NAMALWA (cell line): ENCODE measurements at regions not wholly inside any gene's neighbourhood (a gene's known extent, or its start where the extent isn't known, plus 50 kb on each side); places are given as distances from the start of the nearest gene placed in this dataset.

Experiments
- DNase-seq: peaks from one replicate; pipeline ENCODE4 v3.0.0-alpha.2; 2015; ENCODE audit warnings: low spot score

DNA sequence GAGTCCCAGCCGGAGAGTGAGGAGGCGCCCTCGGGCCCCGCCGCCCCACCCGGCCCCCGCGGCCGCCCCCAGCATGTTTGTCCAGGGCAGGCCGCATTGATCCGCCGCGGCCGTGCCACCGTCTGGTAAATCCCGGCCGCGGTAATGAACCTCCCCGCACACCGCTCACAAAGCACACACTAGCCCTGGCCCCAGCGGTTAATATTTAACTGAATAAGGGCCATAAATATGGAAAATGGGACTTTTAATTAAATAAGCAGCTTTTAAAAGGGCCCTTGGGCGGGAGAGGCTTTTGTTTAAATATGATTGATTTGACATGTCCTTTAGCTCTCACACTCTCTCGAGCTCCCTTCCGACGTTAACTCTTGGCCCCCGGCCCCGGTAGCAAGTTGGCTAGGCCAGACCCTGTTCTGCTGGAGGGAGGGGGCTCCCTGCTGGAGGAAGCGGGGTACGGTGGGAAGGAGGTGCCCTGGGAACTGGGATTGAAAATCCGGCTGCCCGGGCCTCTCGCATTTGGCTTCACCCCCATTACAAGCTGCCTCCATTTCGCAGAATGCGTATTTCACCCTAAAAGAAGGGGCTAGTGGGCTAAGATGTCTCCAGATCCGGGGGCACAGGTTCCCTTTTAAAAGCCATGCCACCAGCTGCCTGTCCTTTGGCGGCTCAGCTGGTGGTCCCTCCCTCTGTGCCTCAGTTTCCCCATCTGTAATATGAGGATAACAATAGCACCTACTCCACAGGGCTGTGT, 199.8 kb downstream of the RBM19 start:
- DNase-seq: no peak

DNA sequence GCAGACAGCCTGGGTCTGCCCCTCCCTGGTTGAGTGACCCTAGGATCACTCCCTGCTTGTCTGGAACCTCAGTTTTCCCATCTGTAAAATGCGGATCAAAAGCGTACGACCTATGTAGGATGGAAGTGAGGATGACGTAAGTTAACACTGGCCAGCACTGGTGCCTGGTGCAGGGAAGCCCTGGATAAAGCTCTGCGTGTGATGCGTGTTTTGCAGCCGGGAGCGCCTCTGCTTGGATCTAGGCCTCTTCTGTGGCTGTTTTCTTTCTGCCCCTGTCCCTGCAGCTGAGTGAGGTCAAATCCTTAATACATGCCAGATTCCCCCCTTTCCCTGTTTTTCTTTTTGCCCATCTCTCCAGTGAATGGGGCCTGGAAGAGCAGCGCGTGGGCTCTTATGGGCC, 201.5 kb downstream of the RBM19 start:
- DNase-seq: no peak

GRCh38 chr12:113762882-113763816, 203.0 kb downstream of the RBM19 start:
- no peak for DNase-seq

DNA sequence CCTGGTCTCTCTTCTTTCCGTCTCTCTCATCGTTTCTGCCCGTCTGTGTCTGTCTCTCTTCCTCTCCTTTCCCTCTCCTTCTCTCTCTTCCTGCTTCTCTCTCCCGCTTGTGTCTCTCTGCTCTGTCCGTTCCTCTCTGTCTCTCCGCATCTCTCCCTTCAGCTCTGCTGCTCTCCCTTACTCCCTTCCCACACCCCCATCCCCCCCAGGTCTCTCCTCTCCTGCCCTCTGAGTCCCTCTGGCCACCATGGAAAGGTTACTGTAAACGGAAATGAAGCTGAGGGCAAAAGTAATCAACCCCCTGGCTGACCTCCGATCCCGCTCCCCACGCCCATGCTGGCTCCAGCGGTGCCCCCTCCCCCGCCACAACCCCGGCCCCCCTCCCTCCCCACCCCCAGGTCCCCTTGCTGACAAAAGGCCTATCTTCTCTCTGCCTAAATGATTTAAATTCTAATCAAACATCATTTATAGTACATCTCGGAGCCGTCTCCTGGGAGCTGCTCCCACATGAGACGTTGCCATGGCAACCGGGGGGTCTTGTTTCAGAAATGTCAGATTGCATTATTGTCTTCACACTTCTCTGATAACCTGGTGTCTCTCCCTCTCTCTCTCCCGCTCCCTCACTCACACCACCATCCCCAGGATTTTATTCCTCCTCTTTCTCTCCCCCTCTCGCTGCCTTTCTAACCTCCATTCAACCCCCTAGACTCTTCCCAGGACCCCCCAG, 203.8 kb downstream of the RBM19 start:
- no peak for DNase-seq

GRCh38 chr12:113759135-113759534, 207.0 kb downstream of the RBM19 start:
- DNase-seq: no peak

GRCh38 chr12:113758165-113758924, 207.8 kb downstream of the RBM19 start:
- no peak for DNase-seq

- no peak for DNase-seq
These were observed 208.7 kb downstream of the RBM19 start for GRCh38 chr12:113757221-113758002.

DNA sequence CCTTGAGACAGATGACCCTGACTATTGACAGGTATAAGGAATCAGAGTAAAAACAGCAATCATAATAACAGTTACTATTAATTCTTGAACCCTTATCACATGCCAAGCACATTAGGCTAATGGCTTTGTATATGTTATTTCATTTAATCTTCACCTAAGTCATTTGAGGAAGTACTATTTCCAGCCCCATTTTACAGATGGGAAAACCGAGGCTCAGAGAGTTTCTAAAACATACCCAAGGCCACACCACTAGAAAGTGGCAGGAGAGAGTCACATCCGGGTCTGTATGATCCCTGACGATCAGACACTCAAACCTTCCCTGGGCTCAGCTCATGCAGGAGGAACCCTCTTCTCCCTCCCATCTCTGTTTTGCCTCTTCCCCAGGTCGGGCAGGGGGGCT, 209.5 kb downstream of the RBM19 start:
- no peak for DNase-seq

DNA sequence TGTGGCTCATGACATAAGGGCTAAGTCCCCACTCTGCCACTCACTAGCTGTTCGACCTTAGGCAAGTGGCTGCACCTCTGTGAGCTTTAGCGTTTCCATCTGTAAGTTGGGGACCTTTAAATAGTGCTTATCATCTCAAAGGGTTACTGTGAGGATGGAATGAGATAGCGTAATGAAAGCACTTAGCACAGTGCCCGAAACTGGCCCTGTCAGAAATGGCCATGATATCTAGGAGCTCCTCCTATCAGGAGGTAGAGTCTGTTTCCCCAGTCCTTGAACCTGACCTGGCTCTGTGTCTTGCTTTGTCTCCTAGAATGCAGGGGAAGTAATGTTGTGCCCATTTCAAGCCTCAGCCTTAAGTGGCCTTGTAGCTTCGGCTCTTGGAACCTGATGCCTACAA, 211.0 kb downstream of the RBM19 start:
- no peak for DNase-seq

GRCh38 chr12:113751513-113751912, 214.6 kb downstream of the RBM19 start:
- no peak for DNase-seq

GRCh38 chr12:113749433-113749815, 216.7 kb downstream of the RBM19 start:
- no peak for DNase-seq

GRCh38 chr12:113748707-113749432, 217.3 kb downstream of the RBM19 start:
- DNase-seq: no peak

DNA sequence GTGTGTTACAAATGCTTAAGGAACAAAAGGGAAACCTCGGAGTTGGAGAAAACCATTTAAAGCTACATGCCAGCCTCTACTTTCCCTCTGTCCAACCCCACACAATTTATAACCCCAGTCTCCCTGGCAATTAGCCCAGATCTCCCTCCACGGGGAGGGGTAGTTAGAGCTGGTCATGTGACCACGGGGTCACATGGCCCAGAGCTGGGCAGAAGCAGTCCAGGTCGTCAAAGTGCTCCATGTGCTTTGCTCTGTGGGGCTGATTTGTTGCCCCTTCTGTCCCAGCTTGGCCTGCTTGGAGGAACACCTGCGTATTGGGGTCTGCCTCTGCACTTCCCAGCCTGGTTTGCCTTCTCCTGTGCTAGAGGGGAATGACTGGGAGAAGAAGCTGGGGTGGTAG, 219.1 kb downstream of the RBM19 start:
- DNase-seq: peak; percentile 10

DNA sequence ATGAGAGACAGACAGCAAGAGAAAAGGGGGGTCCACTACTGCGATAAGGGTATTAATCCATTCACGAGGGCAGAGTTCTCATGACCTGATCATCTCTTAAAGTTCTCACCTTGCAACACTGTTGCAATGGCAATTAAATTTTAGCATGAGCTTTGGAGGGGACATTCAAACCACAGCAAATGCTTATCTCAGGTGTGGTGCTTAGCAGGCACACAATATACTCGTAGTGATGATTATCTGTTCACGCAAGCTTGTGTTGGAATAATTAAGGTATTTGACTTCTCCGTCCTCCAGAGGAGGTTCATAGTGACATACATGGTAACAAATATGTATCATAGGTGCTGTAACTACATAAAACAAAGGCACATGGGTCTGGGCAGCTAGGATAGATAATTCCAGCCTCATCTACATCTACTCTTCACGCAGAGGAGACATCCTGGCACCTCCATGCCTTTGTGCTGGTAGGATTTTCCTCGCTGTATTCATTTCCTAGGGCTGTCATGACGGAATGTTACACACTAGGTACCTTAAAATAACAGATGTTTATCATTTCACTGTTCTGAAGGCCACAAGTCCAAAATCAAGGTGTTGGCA, 221.2 kb downstream of the RBM19 start:
- DNase-seq: no peak

DNA sequence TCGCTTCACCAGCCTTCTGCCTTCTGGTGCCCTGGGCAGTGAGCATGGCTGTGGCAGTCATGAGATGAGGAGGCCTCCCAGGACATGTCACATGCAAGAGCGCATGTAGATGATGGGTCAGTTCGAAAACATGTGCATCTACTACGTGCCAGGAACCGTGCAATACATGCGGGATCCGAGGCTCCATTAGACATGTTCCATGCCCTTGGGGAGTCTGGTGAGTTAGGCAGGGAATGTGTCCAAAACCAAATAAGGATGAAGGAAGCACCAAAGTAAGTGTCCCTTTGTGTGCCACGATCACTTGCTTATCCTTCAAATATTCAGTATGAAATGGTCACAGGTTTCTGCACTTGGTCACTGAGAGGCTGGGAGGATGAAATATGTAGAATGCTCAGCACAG, 223.3 kb downstream of the RBM19 start:
- DNase-seq: no peak

DNA sequence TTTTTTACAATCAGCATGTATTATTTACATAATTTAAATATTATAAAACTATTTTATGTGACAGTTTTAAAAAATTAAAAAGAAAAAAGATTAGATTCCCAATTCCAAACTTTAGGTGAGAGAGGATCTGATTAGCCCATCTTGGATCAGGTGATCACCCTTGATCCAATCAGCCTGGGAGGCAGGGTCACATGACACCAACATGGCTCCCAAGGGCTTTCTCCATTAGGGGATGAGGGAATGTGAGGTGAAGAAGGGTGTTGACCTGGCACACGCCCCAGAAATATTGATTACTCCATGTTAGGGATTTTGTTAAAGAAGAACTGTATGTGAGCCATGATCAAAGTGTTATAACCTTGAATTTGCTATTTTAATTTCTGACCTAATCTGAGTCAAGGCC, 225.4 kb downstream of the RBM19 start:
- DNase-seq: peak; percentile 38

- DNase-seq: no peak
These were observed 231.0 kb downstream of the RBM19 start for GRCh38 chr12:113735131-113735530.

DNA sequence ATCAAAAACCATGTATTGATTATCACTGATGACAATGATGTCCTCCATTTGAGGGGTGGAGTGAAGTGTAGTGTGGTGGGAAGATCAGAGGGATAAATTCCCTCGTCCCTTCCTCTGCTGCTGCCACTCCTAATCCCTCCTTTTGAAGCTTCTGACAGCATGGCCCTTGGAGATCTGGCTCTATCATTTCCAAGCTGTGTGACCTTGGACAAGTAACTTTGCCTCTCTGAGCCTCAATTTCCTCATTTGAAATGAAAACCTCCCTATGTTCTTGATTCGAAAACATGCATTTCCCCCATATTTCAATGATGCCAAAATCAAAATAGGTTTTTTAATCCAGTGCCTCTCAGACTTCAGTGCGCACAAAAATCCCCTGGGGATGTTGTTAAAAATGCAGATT, 231.6 kb downstream of the RBM19 start:
- no peak for DNase-seq

DNA sequence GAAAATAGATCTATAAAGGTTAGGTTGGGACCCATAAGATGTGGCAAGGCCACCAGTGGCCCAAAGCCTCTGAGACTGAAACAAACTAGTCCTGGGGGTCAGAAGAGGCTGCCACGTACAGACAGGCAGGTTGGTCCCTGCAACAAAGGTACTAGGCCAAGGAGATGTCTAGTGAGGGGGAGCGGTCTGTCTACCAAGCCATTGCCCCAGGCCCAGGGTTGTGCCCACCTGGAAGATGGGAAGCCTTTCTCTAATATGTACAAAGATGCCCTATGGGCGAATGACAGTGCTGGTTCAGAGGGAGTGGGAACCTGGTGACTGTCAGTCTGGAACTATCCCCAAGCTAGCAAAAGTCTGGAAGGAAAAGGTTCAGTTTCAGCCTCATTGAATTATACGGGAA, 233.2 kb downstream of the RBM19 start:
- no peak for DNase-seq

- DNase-seq: no peak
These were observed 238.5 kb downstream of the RBM19 start for GRCh38 chr12:113727651-113728061.
